Heart left ventricle (tissue), 16 donors: ENCODE measurements at regions not wholly inside any gene's neighbourhood (a gene's known extent, or its start where the extent isn't known, plus 50 kb on each side); places are given as distances from the start of the nearest gene placed in this dataset.
A peak's percentile ranks its signal among the peaks of the same experiment; 100 is the strongest.

Source experiments
- ATAC-seq, 4 donors: fragments of 200-7000 bp; cut with Tn5 transposase; one replicate each; pipeline ENCODE4 v1.9.1; 2020 to 2022; ENCODE audit warnings: moderate library complexity in 4 of 4, mild to moderate bottlenecking in 3 of 4, moderate number of reproducible peaks in 1 of 4
- DNase-seq, 5 donors: peaks; one replicate each; pipeline ENCODE4 v3.0.0-alpha.2; 2020
- H3K27ac ChIP-seq, 12 donors: fragments of 200-600 bp; sonication (generic) in 4 of 12; one replicate each; pipeline versions ENCODE4 v1.5.0 to v1.8.0; 2016 to 2022; ENCODE audit warnings: mild to moderate bottlenecking in 2 of 12
- H3K27me3 ChIP-seq, 9 donors: fragments of 200-600 bp; sonication (generic) in 2 of 9; one replicate each; pipeline versions ENCODE4 v1.5.1 to v1.8.0; 2016 to 2022; ENCODE audit warnings: mild to moderate bottlenecking in 3 of 9
- H3K36me3 ChIP-seq, 9 donors: fragments of 200-600 bp; sonication (generic) in 2 of 9; one replicate each; pipeline versions ENCODE4 v1.5.0 to v1.8.0; 2018 to 2022; ENCODE audit warnings: mild to moderate bottlenecking in 2 of 9
- H3K4me1 ChIP-seq, 12 donors: fragments of 200-600 bp; sonication (generic) in 4 of 12; one replicate each; pipeline versions ENCODE4 v1.5.0 to v1.8.0; 2016 to 2022; ENCODE audit warnings: mild to moderate bottlenecking in 3 of 12
- H3K4me3 ChIP-seq, 12 donors: fragments of 200-600 bp; sonication (generic) in 4 of 12; one replicate each; pipeline versions ENCODE4 v1.5.0 to v1.8.0; 2017 to 2022; ENCODE audit warnings: mild to moderate bottlenecking in 9 of 12, moderate library complexity in 4 of 12
- H3K9me3 ChIP-seq, 12 donors: fragments of 200-600 bp; sonication (generic) in 4 of 12; one replicate each; pipeline versions ENCODE4 v1.5.0 to v1.8.0; 2016 to 2022; ENCODE audit warnings: mild to moderate bottlenecking in 1 of 12
- CTCF ChIP-seq, 12 donors: fragments of 200-600 bp; sonication (generic) in 4 of 12; IDR thresholded peaks; one replicate each; pipeline versions ENCODE4 v1.5.0 to v1.8.0; 2018 to 2022; ENCODE audit warnings: antibody characterized with exemption in 12 of 12, mild to moderate bottlenecking in 5 of 12
- POLR2A ChIP-seq, 2 donors: fragments of 450-650 bp; IDR thresholded peaks; one replicate each; pipeline ENCODE4 v1.6.1; 2017; ENCODE audit warnings: antibody characterized with exemption in 2 of 2, mild to moderate bottlenecking in 2 of 2, moderate library complexity in 2 of 2
- WGBS, 4 donors: extraction: QIAGEN DNeasy Blood & Tissue Kit in 2 of 4; methylation state at CpG; one replicate each; pipeline versions ENCODE4 v1.1.5 to v1.1.7; 2013 to 2018; 5-methylcytosine and 5-hydroxymethylcytosine counted together
- intact Hi-C, 10 donors: fragments of 100-400 bp; cut with DNase I; formaldehyde crosslinking; loops; one replicate each; pipeline versions ENCODE4 v1.11.1 to v1.14.2; 2022
- donor health status: ischemic (EF 13 %, LVEDD 7.1; RV severe dilation, severe dysfunction).
- donor health status: healthy with polysubstance abuse.
- donor health status: DM: no; HTN: yes; CAD: no.
- donor health status: DM: no; HTN: no; CAD: no.
- donor health status: ischemic (EF 25% LVEDD 6.9; RV normal size, moderate dysfunction).
- donor health status: ischemic (EF 25% LVEDD 5.7; RV mildly dilated, moderate dysfunction).
- donor health status: healthy.
- donor health status: DM: yes; HTN: yes; CAD: no.
- donor health status: ischemic (EF 35%, LVEDD 5.7; RV mildly dilated, moderate dysfunction).
- donor health status: nonischemic (EF 11% LVEDD 7.7; RV severe dilation, severe dysfunction).
- donor health status: DM: yes; HTN: yes; CAD: no.
- donor health status: PGD.
- donor health status: ischemic (EF 29% LVEDD 5.4; RV normal size, mild dysfunction).
- donor health status: nonischemic (EF 23%, LVEDD 6.1; RV moderate dilation, normal function).

DNA sequence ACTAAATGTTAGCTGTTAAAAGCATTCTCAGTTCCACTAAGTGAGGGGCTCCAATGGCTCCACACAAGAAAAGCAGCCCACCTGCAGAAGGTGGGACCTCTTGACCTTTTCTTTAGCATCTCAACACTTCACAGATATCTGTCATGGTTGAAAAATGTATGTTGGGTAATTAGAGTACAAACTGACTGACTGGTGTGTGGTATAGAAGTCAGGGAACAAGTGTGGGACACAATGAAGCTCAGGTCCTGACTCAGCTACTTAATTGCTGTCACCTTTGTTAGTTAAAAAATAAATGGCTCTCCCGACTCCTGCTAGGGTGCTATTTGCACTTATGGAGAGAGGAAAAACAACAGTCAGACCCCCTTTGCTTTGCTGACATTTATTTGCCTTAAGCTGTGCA lies 299.0 kb downstream of the TTC6 start:
- DNase-seq = no peak
- no peak overlapping the region for H3K27ac ChIP-seq
- no peak for ATAC-seq
- WGBS, 4 donors = 34 to 70% (median 51%) methylated on average over 1 of the region's 1 CpG
- peaks cover 0 to 4% (median 0%) of the 10 kb centered on the region in 12 donors for H3K9me3 ChIP-seq
- no peak overlapping the region for H3K4me3 ChIP-seq
- no peaks in the 10 kb centered on the region for H3K36me3 ChIP-seq
- no peaks in the 10 kb centered on the region for H3K4me1 ChIP-seq
- TF ChIP-seq POLR2A (IDR thresholded peaks at IDR 0.05) = no peak
- no peak for TF ChIP-seq CTCF (IDR thresholded peaks at IDR 0.05)
- intact Hi-C loops = no loop called here
- no peaks in the 10 kb centered on the region for H3K27me3 ChIP-seq

DNA sequence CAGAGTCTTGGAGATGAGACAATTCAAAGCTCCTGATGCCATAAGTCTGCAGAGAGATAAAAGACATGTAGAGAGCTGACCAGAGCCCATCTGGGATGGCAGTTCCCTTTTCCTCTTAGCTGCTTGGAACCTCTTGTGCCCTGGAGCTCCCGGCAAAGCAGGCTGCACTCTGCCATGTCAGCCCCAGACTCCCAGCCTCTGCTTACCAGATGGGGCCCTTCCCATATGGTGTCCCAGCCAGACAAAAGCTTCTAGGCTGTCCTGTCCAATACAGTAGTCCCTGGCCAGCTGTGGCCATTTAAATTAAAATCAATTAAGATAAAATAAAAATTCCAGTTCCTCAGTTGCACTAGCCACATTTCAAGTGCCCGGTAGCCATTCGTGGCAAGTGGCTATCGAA lies 303.9 kb downstream of the TTC6 start:
- ATAC-seq (no peak), DNase-seq (no peak)
- H3K27ac ChIP-seq = no peak overlapping the region
- TF ChIP-seq POLR2A (IDR thresholded peaks at IDR 0.05) = no peak
- no peak for TF ChIP-seq CTCF (IDR thresholded peaks at IDR 0.05)
- intact Hi-C loops = no loop called here
- 89 to 97% (median 93%) methylated on average over 4 of the region's 4 CpGs for WGBS, 4 donors
- H3K9me3 ChIP-seq = no peaks in the 10 kb centered on the region
- peaks cover 0 to 13% (median 0%) of the 10 kb centered on the region in 12 donors for H3K4me1 ChIP-seq
- H3K4me3 ChIP-seq = no peak overlapping the region
- no peaks in the 10 kb centered on the region for H3K36me3 ChIP-seq
- H3K27me3 ChIP-seq = peaks cover 0 to 10% (median 0%) of the 10 kb centered on the region in 9 donors

- no peak for ATAC-seq
- H3K4me1 ChIP-seq = peaks cover 0 to 13% (median 0%) of the 10 kb centered on the region in 12 donors
- no peak overlapping the region for H3K4me3 ChIP-seq
- no peak for TF ChIP-seq CTCF (IDR thresholded peaks at IDR 0.05)
- TF ChIP-seq POLR2A (IDR thresholded peaks at IDR 0.05) = no peak
- no peak overlapping the region for H3K27ac ChIP-seq
- peaks cover 0 to 10% (median 0%) of the 10 kb centered on the region in 9 donors for H3K27me3 ChIP-seq
- intact Hi-C loops = loop anchor here (5.0 to 10.0 kb wide), 7 partner anchors 304 to 1117 kb away; partner anchors contain the start of gene SSTR1 (in 1 of the 10)
- H3K9me3 ChIP-seq = no peaks in the 10 kb centered on the region
- DNase-seq = no peak
- WGBS, 4 donors = 80 to 93% (median 90%) methylated on average over 1 of the region's 1 CpG
- H3K36me3 ChIP-seq = no peaks in the 10 kb centered on the region
Observed at GRCh38 chr14:37900561-37900960, 305.1 kb downstream of the TTC6 start.

GRCh38 chr14:37901978-37902377 lies 305.7 kb upstream of the SSTR1 start:
- H3K27me3 ChIP-seq = peaks cover 0 to 10% (median 0%) of the 10 kb centered on the region in 9 donors
- H3K4me1 ChIP-seq = peaks cover 0 to 13% (median 0%) of the 10 kb centered on the region in 12 donors
- 37 to 55% (median 44%) methylated on average over 6 of the region's 6 CpGs for WGBS, 4 donors
- H3K4me3 ChIP-seq = peak overlapping the region in 6 of 12 donors; percentile 8 to 36 (median 28)
- TF ChIP-seq POLR2A (IDR thresholded peaks at IDR 0.05) (no peak), CTCF (IDR thresholded peaks at IDR 0.05) (peak in 1 of 12 donors; percentile 5)
- ATAC-seq (peak; percentile 66 to 95 (median 84)), DNase-seq (peak; percentile 58 to 75 (median 67))
- no peaks in the 10 kb centered on the region for H3K9me3 ChIP-seq
- peak overlapping the region in 7 of 12 donors; percentile 22 to 66 (median 57) for H3K27ac ChIP-seq
- intact Hi-C loops = loop anchor here (5.0 to 10.0 kb wide), 7 partner anchors 303 to 1115 kb away; partner anchors contain the start of gene SSTR1 (in 1 of the 10)
- no peaks in the 10 kb centered on the region for H3K36me3 ChIP-seq
